ENCODE measurements at regions not wholly inside any gene's neighbourhood (a gene's known extent, or its start where the extent isn't known, plus 50 kb on each side); places are given as distances from the start of the nearest gene placed in this dataset.

GRCh38 chr9:109975574-109976295 is 195.7 kb downstream of the PALM2AKAP2 start:
- no peak for TF ChIP-seq POLR2A (IDR thresholded peaks at IDR 0.05)
- no peak for TF ChIP-seq CTCF (IDR thresholded peaks at IDR 0.05)

Data from testis (tissue), 2 donors.